ENCODE measurements at regions not wholly inside any gene's neighbourhood (a gene's known extent, or its start where the extent isn't known, plus 50 kb on each side); places are given as distances from the start of the nearest gene placed in this dataset.

DNA sequence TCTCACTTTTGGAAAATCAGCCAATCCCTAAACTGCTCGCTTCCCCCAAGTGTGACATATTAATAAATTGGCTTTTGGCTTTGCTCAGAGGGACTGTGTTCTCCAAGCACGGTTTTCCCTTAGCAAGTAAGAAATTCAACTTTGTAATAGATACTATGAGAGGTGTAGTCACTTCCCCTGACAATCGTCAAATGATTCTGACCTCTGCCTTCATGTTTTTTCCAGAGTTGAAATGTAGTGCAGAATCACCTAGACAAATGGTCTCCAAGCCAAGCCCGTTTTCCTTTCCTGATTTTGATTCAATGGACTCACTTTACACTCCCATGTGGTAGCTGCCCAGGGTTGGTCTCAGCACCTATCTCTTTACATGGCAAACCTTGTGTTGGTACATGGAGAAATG lies 99.1 kb downstream of the ARL4A start:
- TF ChIP-seq EZH2phosphoT487 (conservative IDR thresholded peaks at IDR 0.05; ENCODE audit: low read length) (no peak), CTCF (IDR thresholded peaks at IDR 0.05; ENCODE audit: insufficient read depth, low read length, poor library complexity, severe bottlenecking) (no peak)
- Histone ChIP-seq H3K4me3 (ENCODE audit: insufficient read depth, low read length, poor library complexity, severe bottlenecking) (no peak overlapping the region), H3K36me3 (ENCODE audit: low read length) (no peaks in the 10 kb centered on the region), H3K27ac (ENCODE audit: low read depth, low read length) (no peak overlapping the region), H3K4me2 (ENCODE audit: low read depth, low read length, poor library complexity, severe bottlenecking) (no peak overlapping the region), H3K27me3 (ENCODE audit: low read length) (no peaks in the 10 kb centered on the region), H3F3A (ENCODE audit: insufficient read depth) (no peaks in the 10 kb centered on the region), H3K9me2 (replicated peaks; ENCODE audit: insufficient read depth, low read length) (no peaks in the 10 kb centered on the region; the same call in 1 of the 2 replicates), H3K9me3 (ENCODE audit: insufficient read depth, low read length) (no peaks in the 10 kb centered on the region), H3K79me2 (ENCODE audit: insufficient read depth, low read length) (no peaks in the 10 kb centered on the region), H2AFZ (ENCODE audit: low read depth, low read length, severe bottlenecking) (no peak overlapping the region), H3K9ac (ENCODE audit: low read length) (no peak overlapping the region), H4K20me1 (ENCODE audit: low read depth, low read length) (no peaks in the 10 kb centered on the region)

GRCh38 chr7:12788171-12788570 lies 100.7 kb downstream of the ARL4A start:
- Histone ChIP-seq H3K9me3 (ENCODE audit: insufficient read depth, low read length) (no peaks in the 10 kb centered on the region), H3K79me2 (ENCODE audit: insufficient read depth, low read length) (no peaks in the 10 kb centered on the region), H3F3A (ENCODE audit: insufficient read depth) (no peaks in the 10 kb centered on the region), H3K36me3 (ENCODE audit: low read length) (no peaks in the 10 kb centered on the region), H3K9me2 (replicated peaks; ENCODE audit: insufficient read depth, low read length) (no peaks in the 10 kb centered on the region; the same call in 1 of the 2 replicates), H2AFZ (ENCODE audit: low read depth, low read length, severe bottlenecking) (no peak overlapping the region), H3K9ac (ENCODE audit: low read length) (no peak overlapping the region), H3K27ac (ENCODE audit: low read depth, low read length) (no peak overlapping the region), H3K4me2 (ENCODE audit: low read depth, low read length, poor library complexity, severe bottlenecking) (no peak overlapping the region), H3K4me3 (ENCODE audit: insufficient read depth, low read length, poor library complexity, severe bottlenecking) (no peak overlapping the region), H4K20me1 (ENCODE audit: low read depth, low read length) (no peaks in the 10 kb centered on the region), H3K27me3 (ENCODE audit: low read length) (no peaks in the 10 kb centered on the region)
- no peak for TF ChIP-seq EZH2phosphoT487 (conservative IDR thresholded peaks at IDR 0.05; ENCODE audit: low read length)

- Histone ChIP-seq H3K4me3 (ENCODE audit: insufficient read depth, low read length, poor library complexity, severe bottlenecking) (no peak overlapping the region), H3K9me3 (ENCODE audit: insufficient read depth, low read length) (no peaks in the 10 kb centered on the region), H4K20me1 (ENCODE audit: low read depth, low read length) (no peaks in the 10 kb centered on the region), H3F3A (ENCODE audit: insufficient read depth) (no peaks in the 10 kb centered on the region), H3K79me2 (ENCODE audit: insufficient read depth, low read length) (no peaks in the 10 kb centered on the region), H3K27me3 (ENCODE audit: low read length) (no peaks in the 10 kb centered on the region), H3K9ac (ENCODE audit: low read length) (no peak overlapping the region), H3K9me2 (replicated peaks; ENCODE audit: insufficient read depth, low read length) (no peaks in the 10 kb centered on the region; the same call in 1 of the 2 replicates), H3K36me3 (ENCODE audit: low read length) (no peaks in the 10 kb centered on the region), H3K27ac (ENCODE audit: low read depth, low read length) (no peak overlapping the region), H3K4me2 (ENCODE audit: low read depth, low read length, poor library complexity, severe bottlenecking) (no peak overlapping the region), H2AFZ (ENCODE audit: low read depth, low read length, severe bottlenecking) (no peak overlapping the region)
- TF ChIP-seq EZH2phosphoT487 (conservative IDR thresholded peaks at IDR 0.05; ENCODE audit: low read length) (no peak), CTCF (IDR thresholded peaks at IDR 0.05; ENCODE audit: insufficient read depth, low read length, poor library complexity, severe bottlenecking) (no peak)
Measured at GRCh38 chr7:12788591-12788990, 101.2 kb downstream of the ARL4A start.

GRCh38 chr7:12794722-12795302 lies 107.4 kb downstream of the ARL4A start:
- Histone ChIP-seq H3K9me2 (replicated peaks; ENCODE audit: insufficient read depth, low read length) (no peaks in the 10 kb centered on the region), H3K27ac (ENCODE audit: low read depth, low read length) (no peak overlapping the region), H3K4me3 (ENCODE audit: insufficient read depth, low read length, poor library complexity, severe bottlenecking) (no peak overlapping the region), H4K20me1 (ENCODE audit: low read depth, low read length) (no peaks in the 10 kb centered on the region), H3K79me2 (ENCODE audit: insufficient read depth, low read length) (no peaks in the 10 kb centered on the region), H3K9me3 (ENCODE audit: insufficient read depth, low read length) (no peaks in the 10 kb centered on the region), H3K4me2 (ENCODE audit: low read depth, low read length, poor library complexity, severe bottlenecking) (no peak overlapping the region), H3K27me3 (ENCODE audit: low read length) (no peaks in the 10 kb centered on the region), H3K36me3 (ENCODE audit: low read length) (no peaks in the 10 kb centered on the region), H3F3A (ENCODE audit: insufficient read depth) (no peaks in the 10 kb centered on the region), H2AFZ (ENCODE audit: low read depth, low read length, severe bottlenecking) (no peak overlapping the region), H3K9ac (ENCODE audit: low read length) (no peak overlapping the region)
- TF ChIP-seq CTCF (IDR thresholded peaks at IDR 0.05; ENCODE audit: insufficient read depth, low read length, poor library complexity, severe bottlenecking), result no peak
- no peak for TF ChIP-seq EZH2phosphoT487 (conservative IDR thresholded peaks at IDR 0.05; ENCODE audit: low read length)

Data from SU-DHL-6 (cell line).